ENCODE measurements at regions not wholly inside any gene's neighbourhood (a gene's known extent, or its start where the extent isn't known, plus 50 kb on each side); places are given as distances from the start of the nearest gene placed in this dataset.

DNA sequence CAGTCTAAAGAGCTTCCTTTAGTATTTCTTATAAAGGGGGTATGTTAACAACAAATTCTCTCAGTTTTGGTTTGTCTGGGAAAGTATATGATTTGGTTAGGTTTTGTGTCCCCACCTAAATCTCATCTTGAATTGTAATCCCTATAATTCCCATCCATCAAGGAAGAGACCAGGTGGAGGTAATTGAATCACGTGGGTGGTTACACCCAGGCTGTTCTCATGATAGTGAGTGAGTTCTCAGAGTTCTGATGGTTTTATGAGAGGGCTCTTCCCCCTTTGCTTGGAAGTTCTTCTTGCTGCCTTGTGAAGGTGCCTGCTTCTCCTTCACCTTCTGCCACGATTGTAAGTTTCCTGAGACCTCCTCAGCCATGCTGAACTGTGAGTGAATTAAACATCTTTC is 109.1 kb downstream of the MACIR start:
- intact Hi-C loops (cut with DNase I), result no loop called here
- no peaks in the 10 kb centered on the region for H3K4me1 ChIP-seq (replicated peaks)
- no peaks in the 10 kb centered on the region for H3K27me3 ChIP-seq (replicated peaks; ENCODE audit: insufficient read depth)
- no peaks in the 10 kb centered on the region for H3K9me3 ChIP-seq
- no peak overlapping the region for H3K4me3 ChIP-seq
- TF ChIP-seq POLR2AphosphoS5 (IDR thresholded peaks at IDR 0.05) (no peak), POLR2A (IDR thresholded peaks at IDR 0.05) (no peak)
- TF ChIP-seq, protein P1, sequence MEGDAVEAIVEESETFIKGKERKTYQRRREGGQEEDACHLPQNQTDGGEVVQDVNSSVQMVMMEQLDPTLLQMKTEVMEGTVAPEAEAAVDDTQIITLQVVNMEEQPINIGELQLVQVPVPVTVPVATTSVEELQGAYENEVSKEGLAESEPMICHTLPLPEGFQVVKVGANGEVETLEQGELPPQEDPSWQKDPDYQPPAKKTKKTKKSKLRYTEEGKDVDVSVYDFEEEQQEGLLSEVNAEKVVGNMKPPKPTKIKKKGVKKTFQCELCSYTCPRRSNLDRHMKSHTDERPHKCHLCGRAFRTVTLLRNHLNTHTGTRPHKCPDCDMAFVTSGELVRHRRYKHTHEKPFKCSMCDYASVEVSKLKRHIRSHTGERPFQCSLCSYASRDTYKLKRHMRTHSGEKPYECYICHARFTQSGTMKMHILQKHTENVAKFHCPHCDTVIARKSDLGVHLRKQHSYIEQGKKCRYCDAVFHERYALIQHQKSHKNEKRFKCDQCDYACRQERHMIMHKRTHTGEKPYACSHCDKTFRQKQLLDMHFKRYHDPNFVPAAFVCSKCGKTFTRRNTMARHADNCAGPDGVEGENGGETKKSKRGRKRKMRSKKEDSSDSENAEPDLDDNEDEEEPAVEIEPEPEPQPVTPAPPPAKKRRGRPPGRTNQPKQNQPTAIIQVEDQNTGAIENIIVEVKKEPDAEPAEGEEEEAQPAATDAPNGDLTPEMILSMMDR (IDR thresholded peaks at IDR 0.05), result no peak
- no peak for DNase-seq (ENCODE audit: low spot score)
- WGBS, result 70% methylated on average over 2 of the region's 2 CpGs
- no peaks in the 10 kb centered on the region for H3K36me3 ChIP-seq
- no peak overlapping the region for H3K27ac ChIP-seq

DNA sequence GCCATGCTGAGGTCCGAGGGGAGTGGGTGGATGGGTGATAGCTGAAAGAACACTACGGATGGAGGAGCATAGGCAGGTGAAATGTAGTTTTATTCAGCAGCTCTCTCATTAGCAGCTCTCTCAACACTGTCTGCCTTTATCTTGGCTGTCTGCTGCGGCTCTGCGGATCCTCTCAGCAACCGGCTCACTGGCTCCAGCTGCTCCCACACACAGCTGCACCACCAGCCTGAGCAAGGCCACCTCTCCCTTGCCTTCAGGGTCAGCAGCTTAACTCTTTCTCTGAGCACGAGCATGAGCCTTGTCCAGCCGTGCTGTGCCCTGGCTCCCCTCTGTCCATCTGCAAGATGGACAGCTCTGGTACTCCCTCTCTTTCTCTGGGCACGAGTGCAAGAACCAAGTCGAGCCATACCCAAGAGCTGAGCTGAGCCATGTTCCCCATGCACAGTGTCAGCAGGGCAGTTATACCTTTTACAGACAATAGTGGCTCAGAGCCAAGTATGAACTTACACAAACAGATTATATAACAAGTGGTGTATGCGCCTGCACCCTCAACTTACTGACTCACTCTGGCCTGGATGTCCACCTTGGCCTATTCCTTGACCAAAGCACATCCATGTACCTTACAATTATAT is 108.5 kb downstream of the MACIR start:
- H3K4me3 ChIP-seq, result no peak overlapping the region
- no peak overlapping the region for H3K27ac ChIP-seq
- no peaks in the 10 kb centered on the region for H3K27me3 ChIP-seq (replicated peaks; ENCODE audit: insufficient read depth)
- H3K9me3 ChIP-seq, result no peaks in the 10 kb centered on the region
- no peaks in the 10 kb centered on the region for H3K36me3 ChIP-seq
- DNase-seq (ENCODE audit: low spot score), result no peak
- intact Hi-C loops (cut with DNase I), result no loop called here
- no peaks in the 10 kb centered on the region for H3K4me1 ChIP-seq (replicated peaks)
- WGBS, result 91% methylated on average over 10 of the region's 10 CpGs
- TF ChIP-seq POLR2AphosphoS5 (IDR thresholded peaks at IDR 0.05), result no peak
- TF ChIP-seq, protein P1 (IDR thresholded peaks at IDR 0.05), result no peak
- TF ChIP-seq POLR2A (IDR thresholded peaks at IDR 0.05), result no peak

DNA sequence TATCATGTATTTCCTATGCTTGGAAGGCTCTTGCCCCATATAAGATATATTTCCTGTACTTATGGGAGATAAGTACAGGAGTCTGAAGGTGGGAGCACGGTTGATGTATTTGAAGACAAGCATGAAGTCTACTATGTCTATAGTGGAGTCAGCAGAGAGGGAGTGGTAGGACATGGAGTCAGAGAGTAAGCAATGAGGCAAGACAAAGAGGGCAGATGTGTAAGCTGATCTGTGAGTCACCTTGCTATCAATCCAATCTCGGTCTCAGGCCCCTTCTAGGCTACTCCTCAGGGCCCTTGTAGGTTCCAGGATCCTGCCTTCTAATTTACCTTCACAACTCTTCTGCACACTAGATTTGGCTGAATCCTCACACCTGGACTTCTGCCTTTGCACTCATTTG is 105.5 kb downstream of the MACIR start:
- intact Hi-C loops (cut with DNase I), result no loop called here
- no peak for DNase-seq (ENCODE audit: low spot score)
- no peaks in the 10 kb centered on the region for H3K9me3 ChIP-seq
- H3K27ac ChIP-seq, result no peak overlapping the region
- TF ChIP-seq, protein P1 (IDR thresholded peaks at IDR 0.05), result no peak
- TF ChIP-seq POLR2AphosphoS5 (IDR thresholded peaks at IDR 0.05) (no peak), POLR2A (IDR thresholded peaks at IDR 0.05) (no peak)
- no peaks in the 10 kb centered on the region for H3K4me1 ChIP-seq (replicated peaks)
- no peaks in the 10 kb centered on the region for H3K36me3 ChIP-seq
- H3K4me3 ChIP-seq, result no peak overlapping the region
- no peaks in the 10 kb centered on the region for H3K27me3 ChIP-seq (replicated peaks; ENCODE audit: insufficient read depth)
- WGBS, result 82% methylated on average over 2 of the region's 2 CpGs

DNA sequence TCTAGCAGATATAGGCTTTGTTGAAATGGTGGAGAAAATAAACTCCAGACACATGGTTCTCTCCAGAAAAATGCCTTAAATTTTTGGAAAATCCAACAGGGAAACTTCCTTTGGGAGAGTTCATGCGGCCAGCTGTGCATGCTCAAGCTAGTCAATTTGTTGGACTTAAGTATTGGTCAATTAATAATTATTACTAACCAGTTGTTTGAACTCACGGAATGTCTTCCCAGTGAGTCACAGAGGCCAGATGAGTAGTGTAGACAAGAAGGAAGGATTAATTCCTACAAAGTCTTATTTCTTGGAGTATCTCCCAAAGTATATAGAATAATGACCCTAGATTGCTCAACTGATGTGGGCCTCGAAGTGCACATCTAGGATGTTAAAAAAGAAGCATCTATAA is 103.6 kb downstream of the MACIR start:
- Histone ChIP-seq H3K9me3 (no peaks in the 10 kb centered on the region), H3K27me3 (replicated peaks; ENCODE audit: insufficient read depth) (no peaks in the 10 kb centered on the region), H3K27ac (no peak overlapping the region), H3K36me3 (no peaks in the 10 kb centered on the region), H3K4me1 (replicated peaks) (no peaks in the 10 kb centered on the region), H3K4me3 (no peak overlapping the region)
- no peak for TF ChIP-seq POLR2AphosphoS5 (IDR thresholded peaks at IDR 0.05)
- TF ChIP-seq, protein P1 (IDR thresholded peaks at IDR 0.05), result no peak
- no peak for TF ChIP-seq POLR2A (IDR thresholded peaks at IDR 0.05)
- DNase-seq (ENCODE audit: low spot score), result no peak
- intact Hi-C loops (cut with DNase I), result no loop called here
- WGBS, result 70% methylated on average over 3 of the region's 3 CpGs

DNA sequence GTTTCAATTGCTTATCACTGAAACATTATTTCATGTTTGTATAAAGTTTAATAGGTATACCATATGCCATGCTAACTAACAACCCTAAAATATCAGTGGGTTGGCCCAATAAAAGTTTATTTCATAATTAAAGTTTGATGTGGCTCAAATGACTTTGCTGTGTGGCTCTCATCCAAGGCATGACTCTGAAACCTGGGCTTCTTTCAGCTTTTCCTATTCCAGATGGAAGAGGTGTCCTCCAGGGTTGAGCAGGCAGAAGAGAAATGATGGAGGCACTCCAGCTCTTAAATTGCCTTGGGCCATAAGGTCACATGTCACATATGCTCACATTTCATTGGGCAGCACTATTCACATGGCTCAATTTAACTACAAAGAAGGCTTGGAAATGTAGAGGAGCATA is 101.9 kb downstream of the MACIR start:
- Histone ChIP-seq H3K27me3 (replicated peaks; ENCODE audit: insufficient read depth) (no peaks in the 10 kb centered on the region), H3K9me3 (no peaks in the 10 kb centered on the region), H3K36me3 (no peaks in the 10 kb centered on the region), H3K4me1 (replicated peaks) (no peaks in the 10 kb centered on the region), H3K4me3 (no peak overlapping the region), H3K27ac (no peak overlapping the region)
- TF ChIP-seq POLR2AphosphoS5 (IDR thresholded peaks at IDR 0.05) (peak; percentile 41), POLR2A (IDR thresholded peaks at IDR 0.05) (no peak)
- TF ChIP-seq, protein P1 (IDR thresholded peaks at IDR 0.05), result no peak
- no peak for DNase-seq (ENCODE audit: low spot score)
- intact Hi-C loops (cut with DNase I), result no loop called here

Data from prostate gland (tissue), 2 donors.